PC-3 (cell line): ENCODE measurements at regions not wholly inside any gene's neighbourhood (a gene's known extent, or its start where the extent isn't known, plus 50 kb on each side); places are given as distances from the start of the nearest gene placed in this dataset.

Experiments used
- CTCF ChIP-seq: fragments of 300-600 bp; sonication (generic); conservative IDR thresholded peaks from 2 replicates; pipeline ENCODE4 v1.5.1; 2017; ENCODE audit warnings: antibody characterized with exemption, low read depth, mild to moderate bottlenecking, low read length
- EZH2 ChIP-seq: fragments of 300-600 bp; sonication (generic); IDR thresholded peaks from one replicate; pipeline ENCODE4 v1.6.1; 2017; ENCODE audit warnings: antibody characterized with exemption, mild to moderate bottlenecking, low read length; ENCODE audit not compliant: unreplicated experiment
- EZH2phosphoT487 ChIP-seq: fragments of 300-600 bp; sonication (generic); IDR thresholded peaks from 2 replicates; pipeline ENCODE4 v1.6.1; 2018; ENCODE audit warnings: mild to moderate bottlenecking, antibody characterized with exemption, low read length, borderline replicate concordance

- TF ChIP-seq CTCF (no peak), EZH2 (no peak), EZH2phosphoT487 (no peak)
Observed at GRCh38 chr15:58246041-58246440, 107.9 kb downstream of the AQP9 start.
